HCT116 (cell line): ENCODE measurements at regions not wholly inside any gene's neighbourhood (a gene's known extent, or its start where the extent isn't known, plus 50 kb on each side); places are given as distances from the start of the nearest gene placed in this dataset.

Source experiments
- ATAC-seq: fragments of 200-7000 bp; cut with Tn5 transposase; 2 replicates; pipeline ENCODE4 v1.9.1; 2020; ENCODE audit warnings: mild to moderate bottlenecking, moderate library complexity
- BruUV-seq: library from RNA; stranded (reverse); fragments of 400-500 nt; replicated peaks from 2 replicates; lab custom pipeline; 2021; lab: Mats Ljungman, UMichigan
- CTCF ChIA-PET: fragments of 300-600 bp; sonication (Branson Sonifier 250); formaldehyde crosslinking; loops from one replicate; lab custom pipeline; 2021; ENCODE audit warnings: antibody characterized with exemption; lab: Charles Lee
- POLR2A ChIA-PET: fragments of 300-600, 350-600 bp; sonication (Branson Sonifier 250); formaldehyde crosslinking; loops from one replicate; lab custom pipeline; 2021; ENCODE audit warnings: antibody characterized with exemption; lab: Charles Lee
- RAD21 ChIA-PET, 2 experiments: fragments of 300-600 bp; sonication (Branson Sonifier 250); formaldehyde crosslinking; loops; one replicate each; lab custom pipeline; 2023; ENCODE audit warnings: low total read pairs in 2 of 2; ENCODE audit not compliant: uncharacterized antibody in 2 of 2, unreplicated experiment in 2 of 2, low non-redundant PET in 1 of 2; lab: Charles Lee
- DNase-seq: peaks from one replicate; pipeline ENCODE4 v3.0.0-alpha.2; 2010; ENCODE audit warnings: low read depth, low spot score
- H2AFZ ChIP-seq: fragments of 200-600 bp; shearing (Covaris generic), sonication (generic); 2 replicates; pipeline ENCODE4 v1.6.1; 2017; ENCODE audit warnings: low read depth, mixed run types, mixed read lengths, antibody characterized with exemption, low read length; ENCODE audit not compliant: poor library complexity, severe bottlenecking
- H3K27ac ChIP-seq: 2 replicates; pipeline ENCODE4 v1.5.1; 2012; ENCODE audit warnings: low read depth, low read length
- H3K27me3 ChIP-seq: fragments of 200-600 bp; sonication (generic); 2 replicates; pipeline ENCODE4 v1.6.1; 2016; ENCODE audit warnings: mixed run types, low read length, mixed read lengths; ENCODE audit not compliant: insufficient read depth
- H3K36me3 ChIP-seq, 2 experiments: fragments of 200-500 bp in 1 of 2; fragments of 200-600 bp in 1 of 2; sonication (Bioruptor generic) in 1 of 2; sonication (generic) in 1 of 2; 2 replicates each; pipeline versions ENCODE4 v1.5.1 to v1.6.1; 2014 to 2016; ENCODE audit warnings: low read length in 2 of 2, inconsistent platforms in 1 of 2, mixed read lengths in 1 of 2, mixed run types in 1 of 2; ENCODE audit not compliant: insufficient read depth in 2 of 2, control insufficient read depth in 1 of 2
- H3K4me1 ChIP-seq, 2 experiments: fragments of 200-600 bp in 1 of 2; sonication (generic) in 1 of 2; 2 replicates each; pipeline versions ENCODE4 v1.5.1 to v1.6.1; 2012 to 2017; ENCODE audit warnings: low read length in 2 of 2, inconsistent platforms in 1 of 2, mild to moderate bottlenecking in 1 of 2, mixed read lengths in 1 of 2, mixed run types in 1 of 2, moderate library complexity in 1 of 2; ENCODE audit not compliant: insufficient read depth in 2 of 2, control insufficient read depth in 1 of 2
- H3K4me2 ChIP-seq: fragments of 200-600 bp; sonication (generic); 2 replicates; pipeline ENCODE4 v1.6.1; 2017; ENCODE audit warnings: mixed run types, low read length, mixed read lengths
- H3K4me3 ChIP-seq, 2 experiments: fragments of 200-600 bp in 1 of 2; sonication (generic) in 1 of 2; replicated peaks in 1 of 2; 2 replicates each; pipeline ENCODE4 v1.5.1; 2011 to 2016; ENCODE audit warnings: low read length in 2 of 2, control low read depth in 1 of 2, low read depth in 1 of 2, mild to moderate bottlenecking in 1 of 2, mixed read lengths in 1 of 2, mixed run types in 1 of 2
- H3K79me2 ChIP-seq: fragments of 200-600 bp; sonication (generic); 2 replicates; pipeline ENCODE4 v1.6.1; 2017; ENCODE audit warnings: mild to moderate bottlenecking, mixed run types, low read length, moderate library complexity, mixed read lengths; ENCODE audit not compliant: insufficient read depth
- H3K9ac ChIP-seq: fragments of 200-600 bp; sonication (generic); 2 replicates; pipeline ENCODE4 v1.6.1; 2016; ENCODE audit warnings: low read length, mixed read lengths
- H3K9me2 ChIP-seq: fragments of 200-600 bp; sonication (generic), shearing (Covaris generic); 2 replicates; pipeline ENCODE4 v1.6.1; 2017; ENCODE audit warnings: mixed run types, mild to moderate bottlenecking, moderate library complexity; ENCODE audit not compliant: insufficient read depth
- H3K9me3 ChIP-seq, 2 experiments: fragments of 200-500 bp in 1 of 2; fragments of 200-600 bp in 1 of 2; sonication (Bioruptor generic) in 1 of 2; sonication (generic) in 1 of 2; 2 replicates each; pipeline ENCODE4 v1.6.1; 2014 to 2017; ENCODE audit warnings: low read length in 2 of 2, mixed read lengths in 2 of 2, inconsistent platforms in 1 of 2, low read depth in 1 of 2, mild to moderate bottlenecking in 1 of 2, mixed run types in 1 of 2, moderate library complexity in 1 of 2; ENCODE audit not compliant: control insufficient read depth in 1 of 2, insufficient read depth in 1 of 2
- H4K20me1 ChIP-seq: fragments of 200-600 bp; sonication (generic), shearing (Covaris generic); 2 replicates; pipeline ENCODE4 v1.6.1; 2017; ENCODE audit warnings: mixed run types, mild to moderate bottlenecking, moderate library complexity; ENCODE audit not compliant: insufficient read depth
- CTCF ChIP-seq, 3 experiments: fragments of 200-600 bp in 1 of 3; sonication (generic) in 1 of 3; IDR thresholded peaks in 2 of 3; conservative IDR thresholded peaks in 1 of 3; 2 replicates each; pipeline ENCODE4 v1.5.1; 2012 to 2017; ENCODE audit warnings: low read depth in 2 of 3, low read length in 2 of 3, antibody characterized with exemption in 1 of 3, borderline replicate concordance in 1 of 3, control low read depth in 1 of 3, mild to moderate bottlenecking in 1 of 3, mixed read lengths in 1 of 3, mixed run types in 1 of 3, moderate library complexity in 1 of 3; ENCODE audit not compliant: insufficient read depth in 1 of 3
- EZH2phosphoT487 ChIP-seq: fragments of 200-600 bp; IDR thresholded peaks from 2 replicates; pipeline ENCODE4 v1.6.1; 2018; ENCODE audit warnings: antibody characterized with exemption, borderline replicate concordance
- MAX ChIP-seq: IDR thresholded peaks from 2 replicates; pipeline ENCODE4 v1.6.1; 2012
- SIN3A ChIP-seq: IDR thresholded peaks from 2 replicates; pipeline ENCODE4 v1.6.1; 2012; ENCODE audit warnings: low read depth
- SP1 ChIP-seq: IDR thresholded peaks from 2 replicates; pipeline ENCODE4 v1.6.1; 2012; ENCODE audit warnings: low read depth
- ZBTB33 ChIP-seq: IDR thresholded peaks from 2 replicates; pipeline ENCODE4 v1.6.1; 2011; ENCODE audit warnings: mild to moderate bottlenecking, low read length, moderate library complexity; ENCODE audit not compliant: insufficient replicate concordance; ENCODE audit errors: extremely low read depth
- ZFX ChIP-seq: fragments of 450-650 bp; IDR thresholded peaks from 2 replicates; pipeline ENCODE4 v1.6.1; 2017
- ZNF274 ChIP-seq: fragments of 200-500 bp; sonication (Bioruptor generic); IDR thresholded peaks from 2 replicates; pipeline ENCODE4 v1.6.1; 2014; ENCODE audit warnings: mild to moderate bottlenecking, low read depth, low read length, inconsistent platforms
- intact Hi-C: fragments of 100-400 bp; cut with micrococcal nuclease; formaldehyde crosslinking; loops from 2 replicates; pipeline ENCODE4 v1.10.0; 2022

DNA sequence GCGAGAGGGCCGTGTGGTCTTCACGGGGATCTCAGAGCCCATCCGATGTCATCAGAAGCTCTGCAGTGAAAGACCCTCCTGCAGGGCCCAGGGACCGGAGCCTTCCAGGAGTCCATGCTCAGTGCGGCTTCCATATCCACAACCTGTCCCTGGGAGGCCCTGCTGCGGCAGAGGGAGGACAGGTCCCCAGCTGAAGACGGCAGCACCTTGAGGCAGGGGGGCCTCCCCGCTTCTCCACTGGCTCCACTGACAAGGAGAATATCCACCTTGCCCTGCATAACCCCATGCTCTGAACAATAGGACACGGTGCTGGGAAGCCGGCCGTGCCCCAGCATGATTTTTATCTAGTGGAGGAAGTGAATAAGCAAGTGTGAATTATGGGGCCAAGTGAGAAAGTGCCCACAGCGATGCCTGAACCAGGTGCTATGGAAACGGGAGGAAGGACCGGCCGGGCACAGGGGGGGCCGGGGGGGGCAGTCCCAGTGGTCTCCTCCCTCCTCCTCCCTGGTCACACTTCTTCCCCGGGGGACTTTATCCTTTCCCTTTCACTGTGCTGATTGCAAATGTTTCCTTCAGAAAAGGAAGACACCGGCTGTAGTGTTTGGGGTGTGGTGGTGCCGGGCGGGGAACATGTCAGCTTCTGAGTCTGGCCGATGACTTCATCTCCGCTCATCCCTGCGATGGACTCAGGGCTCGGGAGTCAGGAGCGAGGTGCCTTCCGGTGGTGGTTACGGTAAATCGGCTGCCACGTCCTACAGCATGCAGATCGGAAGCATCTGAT, 225.1 kb downstream of the ERMARD start:
- no peaks in the 10 kb centered on the region for H3K9me3 ChIP-seq
- POLR2A ChIA-PET: no interaction called here
- RAD21 ChIA-PET: no interaction called here
- BruUV-seq: no TSS peak
- H3K36me3 ChIP-seq: no peaks in the 10 kb centered on the region
- H3K79me2 ChIP-seq: no peaks in the 10 kb centered on the region
- H4K20me1 ChIP-seq: no peaks in the 10 kb centered on the region
- H3K4me2 ChIP-seq: no peak overlapping the region
- TF ChIP-seq ZNF274: no peak
- TF ChIP-seq SIN3A: no peak
- no peak for TF ChIP-seq MAX
- peaks cover 11% of the 10 kb centered on the region; the same call in 1 of the 2 replicates for H3K27me3 ChIP-seq
- H2AFZ ChIP-seq: no peak overlapping the region
- CTCF ChIA-PET: no interaction called here
- no peak overlapping the region for H3K4me3 ChIP-seq
- H3K9ac ChIP-seq: no peak overlapping the region
- H3K27ac ChIP-seq: no peak overlapping the region
- DNase-seq: no peak
- intact Hi-C loops: no loop called here
- no peaks in the 10 kb centered on the region for H3K4me1 ChIP-seq
- H3K9me2 ChIP-seq: no peaks in the 10 kb centered on the region
- no peak for ATAC-seq

DNA sequence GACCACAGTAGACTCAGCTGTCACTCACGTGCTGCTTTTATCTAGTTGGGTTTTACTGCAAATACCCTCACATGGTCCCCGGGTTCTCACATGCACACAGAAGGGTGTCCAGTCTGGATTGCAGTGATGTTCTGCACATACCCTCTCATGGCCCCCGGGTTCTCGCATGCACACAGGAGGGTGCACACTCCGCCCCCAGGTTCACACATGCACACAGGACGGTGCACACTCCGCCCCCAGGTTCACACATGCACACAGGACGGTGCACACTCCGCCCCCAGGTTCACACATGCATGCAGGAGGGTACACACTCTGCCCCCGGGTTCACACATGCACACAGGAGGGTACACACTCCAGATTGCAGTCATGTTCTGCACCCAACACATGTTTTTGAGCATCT, 224.3 kb downstream of the ERMARD start:
- BruUV-seq: no TSS peak
- CTCF ChIA-PET: no interaction called here
- Histone ChIP-seq H3K9me3 (no peaks in the 10 kb centered on the region), H3K79me2 (no peaks in the 10 kb centered on the region), H3K4me1 (no peaks in the 10 kb centered on the region), H2AFZ (no peak overlapping the region), H3K9me2 (no peaks in the 10 kb centered on the region), H3K27me3 (peaks cover 6% of the 10 kb centered on the region; the same call in 1 of the 2 replicates), H3K4me3 (no peak overlapping the region), H3K4me2 (no peak overlapping the region), H4K20me1 (no peaks in the 10 kb centered on the region), H3K9ac (no peak overlapping the region), H3K27ac (no peak overlapping the region), H3K36me3 (no peaks in the 10 kb centered on the region)
- no peak for DNase-seq
- no peak for TF ChIP-seq ZNF274
- no peak for TF ChIP-seq ZBTB33
- TF ChIP-seq ZFX: no peak
- TF ChIP-seq CTCF (IDR thresholded peaks at IDR 0.05 in 2 of 3, conservative IDR thresholded peaks at IDR 0.05 in 1 of 3; ENCODE audit: borderline replicate concordance in 1 of 3, insufficient read depth in 1 of 3, low read depth in 2 of 3, low read length in 2 of 3): no peak
- no peak for TF ChIP-seq SP1
- TF ChIP-seq MAX: no peak
- TF ChIP-seq EZH2phosphoT487: no peak
- POLR2A ChIA-PET: no interaction called here
- intact Hi-C loops: no loop called here
- RAD21 ChIA-PET: no interaction called here
- ATAC-seq: no peak
